ENCODE measurements at regions not wholly inside any gene's neighbourhood (a gene's known extent, or its start where the extent isn't known, plus 50 kb on each side); places are given as distances from the start of the nearest gene placed in this dataset.

DNA sequence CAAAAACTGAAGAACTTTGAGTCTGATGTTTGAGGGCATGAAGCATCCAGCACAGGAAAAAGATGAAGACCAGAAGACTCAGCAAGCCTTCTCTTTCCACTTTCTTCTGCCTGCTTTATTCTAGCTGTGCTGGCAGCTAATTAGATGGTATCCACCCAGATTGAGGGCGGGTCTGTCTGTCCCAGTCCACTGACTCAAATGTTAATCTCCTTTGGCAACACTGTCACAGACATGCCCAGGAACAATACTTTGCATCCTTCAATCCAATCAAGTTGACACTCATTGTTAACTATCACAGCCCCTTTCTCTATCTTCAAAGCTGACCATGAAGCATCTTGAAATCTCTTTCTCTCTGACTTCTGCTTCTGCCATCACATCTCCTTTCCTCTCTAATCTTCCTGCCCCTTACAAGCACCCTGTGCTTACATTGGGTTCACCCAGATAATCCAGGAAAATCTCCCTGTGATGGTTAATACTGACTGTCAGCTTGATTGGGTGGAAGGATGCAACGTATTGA is 115.9 kb upstream of the CDH13 start:
- Histone ChIP-seq H3K4me1 (ENCODE audit: insufficient read depth, low read length) (no peaks in the 10 kb centered on the region), H3K4me3 (ENCODE audit: low read length) (no peak overlapping the region), H3K27me3 (ENCODE audit: insufficient read depth, low read length, poor library complexity, severe bottlenecking) (no peaks in the 10 kb centered on the region), H3K27ac (ENCODE audit: low read depth, low read length) (no peak overlapping the region), H3K9me3 (ENCODE audit: low read length) (no peaks in the 10 kb centered on the region), H3K36me3 (ENCODE audit: insufficient read depth, low read length) (no peaks in the 10 kb centered on the region)
- Mint-ChIP-seq H3K9me3 (peaks cover 0 to 7% (median 6%) of the 10 kb centered on the region in 5 donors), H3K4me1 (no peaks in the 10 kb centered on the region), H3K27ac (peak overlapping the region in 1 of 8 donors; percentile 91), H3K36me3 (no peaks in the 10 kb centered on the region), H3K27me3 (peaks cover 0 to 4% of the 10 kb centered on the region in 2 donors), H3K4me3 (no peak overlapping the region)
- CTCF ChIA-PET = no interaction called here
- POLR2A ChIA-PET = no interaction called here
- no peak for DNase-seq

DNA sequence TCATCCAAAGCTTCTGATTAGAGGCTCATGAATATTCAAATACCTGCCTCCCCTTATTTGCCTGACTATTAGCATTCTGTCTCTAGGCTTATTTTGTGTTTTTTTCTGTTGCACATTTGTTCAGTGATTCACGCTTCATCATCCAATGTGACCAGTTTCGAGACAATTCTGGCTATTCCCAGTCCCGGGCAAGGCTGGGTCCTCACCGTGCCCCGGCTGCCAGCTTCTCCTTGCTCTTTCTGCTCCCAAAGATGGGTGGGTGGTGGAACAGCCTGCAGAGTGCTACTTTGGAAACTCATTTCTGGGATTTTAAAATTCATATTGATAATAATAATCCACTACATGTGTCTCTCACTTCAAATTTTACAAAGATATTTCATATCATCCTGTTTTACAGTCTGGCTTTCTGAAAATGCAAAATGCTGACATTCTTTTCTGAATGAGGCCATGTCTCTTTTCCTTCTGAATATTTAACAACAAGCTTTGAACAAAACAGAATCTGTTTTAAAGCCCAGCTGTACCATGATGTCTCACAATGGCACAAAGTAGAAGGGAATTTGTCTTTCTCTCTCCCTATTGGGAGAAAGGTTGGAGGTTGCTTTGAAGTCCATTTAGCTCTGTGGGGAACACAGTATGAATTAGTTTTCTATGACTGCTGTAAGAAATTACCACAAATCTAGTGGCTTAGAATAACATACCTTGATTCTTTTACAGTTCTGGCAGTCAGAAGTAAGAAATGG is 116.9 kb upstream of the CDH13 start:
- Histone ChIP-seq H3K36me3 (ENCODE audit: insufficient read depth, low read length) (no peaks in the 10 kb centered on the region), H3K4me1 (ENCODE audit: insufficient read depth, low read length) (no peaks in the 10 kb centered on the region), H3K27ac (ENCODE audit: low read depth, low read length) (no peak overlapping the region), H3K27me3 (ENCODE audit: insufficient read depth, low read length, poor library complexity, severe bottlenecking) (no peaks in the 10 kb centered on the region), H3K9me3 (ENCODE audit: low read length) (no peaks in the 10 kb centered on the region), H3K4me3 (ENCODE audit: low read length) (no peak overlapping the region)
- Mint-ChIP-seq H3K27me3 (peaks cover 0 to 4% of the 10 kb centered on the region in 2 donors), H3K36me3 (no peaks in the 10 kb centered on the region), H3K9me3 (peaks cover 0 to 10% (median 6%) of the 10 kb centered on the region in 5 donors), H3K4me1 (no peaks in the 10 kb centered on the region), H3K27ac (no peak overlapping the region), H3K4me3 (no peak overlapping the region)
- no peak for DNase-seq
- ChIA-PET POLR2A (no interaction called here), CTCF (no interaction called here)

DNA sequence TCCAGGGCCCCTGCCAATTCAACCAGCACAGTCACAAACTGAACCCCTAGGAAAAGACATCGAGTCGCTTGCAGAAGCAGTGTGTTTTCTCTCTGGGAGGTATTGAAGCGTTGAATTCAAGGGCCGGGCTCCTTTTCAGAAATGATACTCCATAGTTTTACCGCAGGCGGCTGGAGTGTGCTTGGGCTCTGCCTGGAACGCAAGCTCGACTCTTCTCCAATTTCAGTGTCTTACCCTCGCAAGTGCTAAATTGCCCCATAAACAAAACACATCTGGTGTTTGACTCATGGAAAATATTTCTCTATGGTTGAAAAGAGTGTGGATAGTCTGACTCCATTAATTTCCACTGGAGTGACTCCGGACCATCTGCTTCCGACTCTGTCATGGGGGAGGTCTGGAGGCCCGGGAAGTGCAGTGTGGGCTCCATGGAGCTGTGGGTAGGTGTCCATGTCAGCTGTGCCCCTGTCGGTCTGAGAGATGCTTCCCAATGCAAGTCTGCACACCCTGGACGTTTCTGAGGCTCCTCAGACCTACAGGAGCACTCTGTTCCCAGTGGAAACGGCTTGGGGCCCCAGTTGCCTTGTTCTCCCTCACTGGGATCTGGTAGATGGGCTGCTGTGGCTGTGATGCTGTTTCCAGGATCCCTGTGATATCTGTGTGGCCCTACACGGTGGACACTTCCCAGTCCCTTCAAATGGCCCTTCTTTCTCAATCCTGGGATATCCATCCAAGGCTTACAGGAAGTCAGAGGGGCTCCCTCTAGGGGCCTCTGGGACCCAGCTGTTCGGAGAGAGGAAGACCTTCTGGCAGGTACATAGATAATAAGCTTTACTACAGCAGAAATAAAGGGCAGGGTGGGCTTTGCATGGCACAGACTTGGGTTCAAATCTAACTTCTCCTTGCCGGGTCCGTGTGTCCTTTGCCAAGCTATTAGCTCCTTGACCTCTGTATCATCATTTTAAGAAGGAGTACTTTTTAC is 119.8 kb upstream of the CDH13 start:
- Histone ChIP-seq H3K4me3 (ENCODE audit: low read length) (no peak overlapping the region), H3K27ac (ENCODE audit: low read depth, low read length) (no peak overlapping the region), H3K4me1 (ENCODE audit: insufficient read depth, low read length) (no peaks in the 10 kb centered on the region), H3K9me3 (ENCODE audit: low read length) (no peaks in the 10 kb centered on the region), H3K36me3 (ENCODE audit: insufficient read depth, low read length) (no peaks in the 10 kb centered on the region), H3K27me3 (ENCODE audit: insufficient read depth, low read length, poor library complexity, severe bottlenecking) (no peaks in the 10 kb centered on the region)
- Mint-ChIP-seq H3K4me1 (no peaks in the 10 kb centered on the region), H3K27me3 (peaks cover 0 to 2% of the 10 kb centered on the region in 2 donors), H3K27ac (no peak overlapping the region), H3K4me3 (no peak overlapping the region), H3K9me3 (peaks cover 0 to 10% (median 6%) of the 10 kb centered on the region in 5 donors), H3K36me3 (no peaks in the 10 kb centered on the region)
- POLR2A ChIA-PET = no interaction called here
- CTCF ChIA-PET = no interaction called here
- DNase-seq = no peak

DNA sequence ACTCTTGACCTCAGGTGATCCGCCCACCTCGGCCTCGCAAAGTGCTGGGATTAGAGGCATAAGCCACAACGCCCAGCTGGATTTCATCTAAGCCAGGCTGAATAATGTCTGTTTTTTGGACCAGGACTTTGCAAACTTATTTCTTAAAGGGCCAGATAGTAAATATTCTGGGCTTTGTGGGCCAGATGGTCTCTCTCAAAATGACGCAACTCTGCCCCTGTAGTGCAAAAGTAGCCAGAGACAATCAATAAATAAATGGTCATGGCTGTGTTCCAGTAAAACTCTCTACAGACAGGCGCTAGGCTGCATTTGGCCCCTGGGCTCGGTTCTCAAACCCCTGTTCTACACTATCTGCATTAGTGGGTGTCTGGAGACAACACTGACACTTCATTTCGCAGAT is 121.9 kb upstream of the CDH13 start:
- no peaks in the 10 kb centered on the region for H3K4me1 ChIP-seq (ENCODE audit: insufficient read depth, low read length)
- H3K36me3 ChIP-seq (ENCODE audit: insufficient read depth, low read length) = no peaks in the 10 kb centered on the region
- no peak overlapping the region for H3K27ac Mint-ChIP-seq
- H3K36me3 Mint-ChIP-seq = no peaks in the 10 kb centered on the region
- CTCF ChIA-PET = no interaction called here
- no peaks in the 10 kb centered on the region for H3K9me3 ChIP-seq (ENCODE audit: low read length)
- H3K27me3 Mint-ChIP-seq = no peaks in the 10 kb centered on the region
- H3K4me1 Mint-ChIP-seq = no peaks in the 10 kb centered on the region
- H3K27me3 ChIP-seq (ENCODE audit: insufficient read depth, low read length, poor library complexity, severe bottlenecking) = no peaks in the 10 kb centered on the region
- no peak overlapping the region for H3K4me3 Mint-ChIP-seq
- no peak overlapping the region for H3K27ac ChIP-seq (ENCODE audit: low read depth, low read length)
- peaks cover 0 to 10% (median 6%) of the 10 kb centered on the region in 5 donors for H3K9me3 Mint-ChIP-seq
- no peak overlapping the region for H3K4me3 ChIP-seq (ENCODE audit: low read length)
- POLR2A ChIA-PET = no interaction called here
- no peak for DNase-seq

DNA sequence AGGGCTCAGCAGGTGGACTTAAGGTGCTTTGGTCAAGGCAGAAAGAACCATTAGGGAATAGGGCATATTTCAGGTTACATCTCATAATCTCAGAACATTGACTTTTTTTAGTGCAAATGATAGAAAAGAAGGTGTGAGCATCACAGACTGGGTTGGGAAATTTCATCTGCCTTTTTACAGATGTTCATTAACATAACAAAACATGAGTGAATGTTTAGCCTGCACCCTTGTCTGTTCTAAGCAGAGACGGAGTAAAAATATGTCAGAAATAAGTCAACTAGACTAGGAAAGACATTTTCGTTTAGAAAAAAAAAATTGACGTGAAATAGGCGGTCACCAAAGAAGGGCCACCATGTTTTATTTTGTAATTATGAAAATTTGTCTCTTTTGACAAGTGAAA is 127.5 kb upstream of the CDH13 start:
- DNase-seq = no peak
- Histone ChIP-seq H3K27me3 (ENCODE audit: insufficient read depth, low read length, poor library complexity, severe bottlenecking) (no peaks in the 10 kb centered on the region), H3K9me3 (ENCODE audit: low read length) (no peaks in the 10 kb centered on the region), H3K36me3 (ENCODE audit: insufficient read depth, low read length) (no peaks in the 10 kb centered on the region), H3K4me1 (ENCODE audit: insufficient read depth, low read length) (no peaks in the 10 kb centered on the region), H3K27ac (ENCODE audit: low read depth, low read length) (no peak overlapping the region), H3K4me3 (ENCODE audit: low read length) (no peak overlapping the region)
- ChIA-PET POLR2A (no interaction called here), CTCF (no interaction called here)
- Mint-ChIP-seq H3K27ac (no peak overlapping the region), H3K9me3 (peaks cover 0 to 2% (median 0%) of the 10 kb centered on the region in 5 donors), H3K27me3 (peaks cover 0 to 2% of the 10 kb centered on the region in 2 donors), H3K36me3 (no peaks in the 10 kb centered on the region), H3K4me3 (no peak overlapping the region), H3K4me1 (no peaks in the 10 kb centered on the region)

DNA sequence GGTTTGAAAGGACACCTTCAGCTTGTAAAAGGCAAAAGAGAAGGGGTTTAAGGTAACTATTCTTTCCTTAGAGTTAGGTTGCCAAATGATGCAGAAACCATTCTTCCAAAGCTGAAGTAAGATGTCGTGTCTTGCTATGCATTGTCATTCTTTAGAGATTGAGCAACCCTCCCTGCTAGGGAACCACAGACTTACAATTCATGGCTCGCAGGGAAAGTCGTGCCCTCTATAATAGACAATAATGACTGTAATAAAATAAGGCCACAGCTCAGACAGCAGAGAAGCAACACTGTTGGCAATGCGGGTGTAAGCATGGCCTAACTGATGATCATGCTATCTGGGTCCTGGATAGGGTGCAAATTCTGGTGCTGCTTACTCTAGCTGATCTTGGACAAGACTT is 129.6 kb upstream of the CDH13 start:
- no peaks in the 10 kb centered on the region for H3K4me1 ChIP-seq (ENCODE audit: insufficient read depth, low read length)
- no peaks in the 10 kb centered on the region for H3K4me1 Mint-ChIP-seq
- H3K27ac ChIP-seq (ENCODE audit: low read depth, low read length) = no peak overlapping the region
- no peaks in the 10 kb centered on the region for H3K36me3 ChIP-seq (ENCODE audit: insufficient read depth, low read length)
- no peak for DNase-seq
- no peak overlapping the region for H3K4me3 ChIP-seq (ENCODE audit: low read length)
- CTCF ChIA-PET = no interaction called here
- peaks cover 0 to 2% of the 10 kb centered on the region in 2 donors for H3K27me3 Mint-ChIP-seq
- H3K27me3 ChIP-seq (ENCODE audit: insufficient read depth, low read length, poor library complexity, severe bottlenecking) = no peaks in the 10 kb centered on the region
- no peak overlapping the region for H3K27ac Mint-ChIP-seq
- H3K4me3 Mint-ChIP-seq = no peak overlapping the region
- no peaks in the 10 kb centered on the region for H3K9me3 ChIP-seq (ENCODE audit: low read length)
- no peaks in the 10 kb centered on the region for H3K36me3 Mint-ChIP-seq
- POLR2A ChIA-PET = no interaction called here
- H3K9me3 Mint-ChIP-seq = peaks cover 0 to 2% (median 0%) of the 10 kb centered on the region in 5 donors

DNA sequence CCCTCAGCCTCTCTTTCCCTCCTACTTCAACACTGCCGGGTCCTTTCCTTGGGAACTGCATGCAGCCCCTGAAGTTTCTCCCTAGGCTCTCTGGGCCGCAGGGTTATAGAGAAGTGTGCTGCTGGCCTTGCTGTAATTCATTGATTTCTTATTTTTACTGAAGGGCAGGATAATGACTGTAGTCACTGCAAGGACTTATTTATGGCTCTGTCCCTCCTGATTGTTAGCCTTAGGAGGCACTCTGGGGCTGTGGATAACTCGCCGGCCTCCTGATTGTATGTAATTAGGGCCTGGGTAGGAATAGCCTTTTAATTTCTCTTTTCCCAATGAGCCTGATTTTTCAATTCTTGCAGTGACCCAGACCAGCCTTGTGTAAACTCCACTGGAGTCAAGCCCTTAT is 138.3 kb upstream of the CDH13 start:
- Histone ChIP-seq H3K4me1 (ENCODE audit: insufficient read depth, low read length) (no peaks in the 10 kb centered on the region), H3K27me3 (ENCODE audit: insufficient read depth, low read length, poor library complexity, severe bottlenecking) (no peaks in the 10 kb centered on the region), H3K36me3 (ENCODE audit: insufficient read depth, low read length) (no peaks in the 10 kb centered on the region), H3K4me3 (ENCODE audit: low read length) (no peak overlapping the region), H3K27ac (ENCODE audit: low read depth, low read length) (no peak overlapping the region), H3K9me3 (ENCODE audit: low read length) (no peaks in the 10 kb centered on the region)
- Mint-ChIP-seq H3K36me3 (no peaks in the 10 kb centered on the region), H3K27me3 (peaks cover 0 to 9% of the 10 kb centered on the region in 2 donors), H3K4me1 (no peaks in the 10 kb centered on the region), H3K9me3 (peaks cover 0 to 2% (median 0%) of the 10 kb centered on the region in 5 donors), H3K27ac (no peak overlapping the region), H3K4me3 (no peak overlapping the region)
- DNase-seq = no peak
- ChIA-PET POLR2A (no interaction called here), CTCF (no interaction called here)

DNA sequence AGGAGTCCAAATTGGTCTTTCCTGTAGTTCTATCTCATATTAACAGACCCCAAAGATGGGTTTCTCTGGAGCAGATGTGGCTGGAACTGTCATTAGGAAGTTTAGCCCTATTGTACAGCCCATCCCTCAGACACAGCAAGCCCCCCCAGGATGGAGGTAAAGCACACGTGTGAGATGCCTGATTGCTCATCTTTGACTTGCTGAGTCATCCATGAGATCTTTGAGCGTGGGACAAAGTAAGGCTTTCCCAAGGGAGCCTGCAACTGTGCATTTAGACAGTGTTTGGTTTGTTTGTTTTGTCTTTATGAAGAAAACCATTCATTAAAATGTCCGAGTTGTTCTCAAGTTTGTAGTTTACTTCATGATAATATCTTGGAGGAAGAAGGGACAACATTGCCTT is 145.3 kb upstream of the CDH13 start:
- Mint-ChIP-seq H3K9me3 (peaks cover 0 to 2% (median 0%) of the 10 kb centered on the region in 5 donors), H3K4me3 (no peak overlapping the region), H3K4me1 (no peaks in the 10 kb centered on the region), H3K27ac (no peak overlapping the region), H3K36me3 (no peaks in the 10 kb centered on the region), H3K27me3 (peaks cover 0 to 4% of the 10 kb centered on the region in 2 donors)
- Histone ChIP-seq H3K27me3 (ENCODE audit: insufficient read depth, low read length, poor library complexity, severe bottlenecking) (no peaks in the 10 kb centered on the region), H3K36me3 (ENCODE audit: insufficient read depth, low read length) (no peaks in the 10 kb centered on the region), H3K4me1 (ENCODE audit: insufficient read depth, low read length) (no peaks in the 10 kb centered on the region), H3K4me3 (ENCODE audit: low read length) (no peak overlapping the region), H3K27ac (ENCODE audit: low read depth, low read length) (no peak overlapping the region), H3K9me3 (ENCODE audit: low read length) (no peaks in the 10 kb centered on the region)
- DNase-seq = no peak
- ChIA-PET POLR2A (no interaction called here), CTCF (no interaction called here)
